A673 (cell line): ENCODE measurements at regions not wholly inside any gene's neighbourhood (a gene's known extent, or its start where the extent isn't known, plus 50 kb on each side); places are given as distances from the start of the nearest gene placed in this dataset.

Experiments used
- CTCF ChIP-seq: fragments of 300-800, 200-600 bp; sonication (generic); conservative IDR thresholded peaks from 2 replicates; pipeline ENCODE4 v1.5.1; 2017; ENCODE audit warnings: low read depth, mild to moderate bottlenecking, antibody characterized with exemption, low read length, moderate library complexity, mixed read lengths
- EZH2 ChIP-seq: fragments of 200-600 bp; sonication (generic); IDR thresholded peaks from 2 replicates; pipeline ENCODE4 v1.6.1; 2017; ENCODE audit warnings: borderline replicate concordance, low read depth, mild to moderate bottlenecking, mixed read lengths, antibody characterized with exemption, low read length; ENCODE audit not compliant: poor library complexity, severe bottlenecking

GRCh38 chr1:166235728-166236127 lies 68.9 kb upstream of the FAM78B start:
- TF ChIP-seq CTCF: no peak
- TF ChIP-seq EZH2: no peak
